ENCODE measurements at regions not wholly inside any gene's neighbourhood (a gene's known extent, or its start where the extent isn't known, plus 50 kb on each side); places are given as distances from the start of the nearest gene placed in this dataset.

DNA sequence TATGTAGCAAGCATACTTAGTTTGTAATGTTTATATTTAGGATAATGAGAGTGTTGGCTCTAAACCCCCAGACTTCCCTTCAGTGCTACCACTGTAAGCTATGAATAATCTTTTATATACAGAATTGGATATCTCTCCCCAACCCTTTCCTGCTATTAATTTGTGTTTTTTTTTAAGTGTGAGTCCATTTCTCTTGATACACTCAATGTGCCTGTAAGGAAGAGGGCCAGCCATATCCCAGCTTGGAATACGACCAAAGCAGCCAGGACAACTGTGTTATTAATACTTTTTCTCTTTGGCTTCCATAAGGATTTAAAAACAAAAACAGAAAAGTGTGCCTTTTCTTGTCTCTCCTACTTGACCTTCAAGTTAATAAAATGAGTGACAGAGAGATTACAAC lies 116.7 kb downstream of the SNAPC1 start:
- H3K4me3 ChIP-seq (ENCODE audit: low read depth, low read length): no peak overlapping the region
- DNase-seq (ENCODE audit: low read depth): no peak
- TF ChIP-seq, protein P1, sequence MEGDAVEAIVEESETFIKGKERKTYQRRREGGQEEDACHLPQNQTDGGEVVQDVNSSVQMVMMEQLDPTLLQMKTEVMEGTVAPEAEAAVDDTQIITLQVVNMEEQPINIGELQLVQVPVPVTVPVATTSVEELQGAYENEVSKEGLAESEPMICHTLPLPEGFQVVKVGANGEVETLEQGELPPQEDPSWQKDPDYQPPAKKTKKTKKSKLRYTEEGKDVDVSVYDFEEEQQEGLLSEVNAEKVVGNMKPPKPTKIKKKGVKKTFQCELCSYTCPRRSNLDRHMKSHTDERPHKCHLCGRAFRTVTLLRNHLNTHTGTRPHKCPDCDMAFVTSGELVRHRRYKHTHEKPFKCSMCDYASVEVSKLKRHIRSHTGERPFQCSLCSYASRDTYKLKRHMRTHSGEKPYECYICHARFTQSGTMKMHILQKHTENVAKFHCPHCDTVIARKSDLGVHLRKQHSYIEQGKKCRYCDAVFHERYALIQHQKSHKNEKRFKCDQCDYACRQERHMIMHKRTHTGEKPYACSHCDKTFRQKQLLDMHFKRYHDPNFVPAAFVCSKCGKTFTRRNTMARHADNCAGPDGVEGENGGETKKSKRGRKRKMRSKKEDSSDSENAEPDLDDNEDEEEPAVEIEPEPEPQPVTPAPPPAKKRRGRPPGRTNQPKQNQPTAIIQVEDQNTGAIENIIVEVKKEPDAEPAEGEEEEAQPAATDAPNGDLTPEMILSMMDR (IDR thresholded peaks at IDR 0.05; ENCODE audit: control insufficient read depth, extremely low read depth, insufficient read depth): no peak

DNA sequence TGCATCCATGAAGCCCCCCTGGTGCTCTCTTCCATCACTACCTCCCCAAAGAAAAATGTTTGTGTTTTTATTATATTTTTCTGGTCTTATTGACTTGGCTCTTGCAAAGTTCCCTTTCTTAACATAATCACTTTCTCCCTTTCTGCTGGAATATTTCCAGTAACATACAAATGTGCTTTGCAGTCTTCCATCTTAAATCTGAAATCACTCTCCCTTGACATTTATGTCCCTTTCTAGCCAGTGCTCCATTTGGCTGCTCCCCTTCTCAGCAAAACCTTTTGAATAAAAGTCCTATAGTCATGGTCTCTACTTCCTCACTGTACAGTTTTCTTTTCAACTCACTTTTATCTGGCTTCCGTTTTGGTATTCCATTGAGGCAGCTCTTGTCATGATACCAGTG lies 118.8 kb downstream of the SNAPC1 start:
- no peak for DNase-seq (ENCODE audit: low read depth)
- TF ChIP-seq, protein P1 (IDR thresholded peaks at IDR 0.05; ENCODE audit: control insufficient read depth, extremely low read depth, insufficient read depth): no peak
- H3K4me3 ChIP-seq (ENCODE audit: low read depth, low read length): no peak overlapping the region

DNA sequence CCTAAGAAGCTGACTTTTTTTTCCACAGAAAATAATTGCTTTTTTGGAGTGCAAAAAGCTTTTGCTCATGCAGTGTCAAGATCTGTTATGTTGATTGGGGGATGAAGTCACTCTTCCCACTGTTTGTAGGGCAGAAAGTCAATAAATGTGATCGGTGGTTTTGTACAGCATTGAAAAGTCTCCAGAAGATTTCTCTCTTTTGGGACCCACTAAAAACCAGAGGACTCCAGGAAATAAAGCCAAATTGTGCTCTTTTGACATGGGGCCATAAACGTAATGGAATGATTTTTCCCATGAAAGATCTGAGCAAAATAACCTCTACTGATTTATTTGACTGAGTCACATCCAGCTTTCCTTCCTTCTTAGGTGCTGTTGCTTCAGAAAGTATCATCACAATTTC lies 122.5 kb downstream of the SNAPC1 start:
- DNase-seq (ENCODE audit: low read depth): no peak
- TF ChIP-seq, protein P1 (IDR thresholded peaks at IDR 0.05; ENCODE audit: control insufficient read depth, extremely low read depth, insufficient read depth): no peak
- H3K4me3 ChIP-seq (ENCODE audit: low read depth, low read length): no peak overlapping the region

DNA sequence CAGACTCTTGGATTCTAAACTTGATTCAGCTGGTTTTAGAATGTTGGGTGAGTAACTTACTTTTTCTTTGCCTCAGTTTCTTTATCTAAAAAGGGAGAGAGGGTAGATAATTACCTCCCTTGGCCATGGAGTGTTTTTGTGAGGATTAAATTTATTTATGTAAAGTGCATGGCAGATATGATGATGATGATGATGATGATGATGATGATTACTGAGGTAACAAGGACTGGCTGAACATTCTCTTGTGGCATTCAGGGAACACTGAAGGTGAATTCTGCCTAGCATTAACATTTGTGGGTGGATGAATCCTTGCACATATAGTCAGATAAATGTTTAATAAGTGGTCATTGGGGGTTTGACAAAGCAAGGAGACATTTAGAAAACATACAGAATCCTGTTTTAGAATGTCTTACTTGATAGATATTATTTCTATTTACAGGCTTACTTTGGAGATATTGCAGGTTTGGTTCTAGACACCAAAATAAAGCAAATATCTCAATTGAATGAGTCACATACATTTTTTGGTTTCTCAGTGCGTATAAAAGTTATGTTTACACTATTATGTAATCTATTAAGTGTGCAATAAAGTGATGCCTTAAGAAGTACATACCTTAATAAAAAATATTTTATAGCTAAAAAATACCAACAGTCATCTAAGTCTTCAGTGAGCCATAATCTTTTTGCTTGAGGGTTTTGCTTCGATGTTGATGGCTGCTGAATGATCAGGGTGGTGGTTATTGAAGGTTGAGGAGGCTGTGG lies 123.2 kb downstream of the SNAPC1 start:
- no peak overlapping the region for H3K4me3 ChIP-seq (ENCODE audit: low read depth, low read length)
- no peak for DNase-seq (ENCODE audit: low read depth)
- TF ChIP-seq, protein P1 (IDR thresholded peaks at IDR 0.05; ENCODE audit: control insufficient read depth, extremely low read depth, insufficient read depth): no peak

DNA sequence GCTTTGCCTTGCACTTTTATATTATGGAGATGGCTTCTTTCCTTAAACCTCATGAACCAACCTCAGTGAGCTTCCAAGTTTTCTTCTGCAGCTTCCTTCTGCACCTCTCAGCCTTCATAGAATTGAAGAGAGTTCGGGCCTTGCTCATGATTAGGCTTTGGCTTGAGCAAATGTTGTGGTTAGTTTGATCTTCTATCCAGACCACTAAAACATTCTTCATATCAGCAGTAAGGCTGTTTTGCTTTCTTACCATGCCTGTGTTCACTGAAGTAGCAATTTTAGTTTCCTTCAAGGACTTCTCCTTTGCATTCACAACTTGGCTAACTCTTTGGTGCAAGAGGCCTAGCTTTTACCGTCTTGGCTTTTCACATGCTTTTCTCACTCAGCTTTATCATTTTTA lies 125.4 kb downstream of the SNAPC1 start:
- no peak overlapping the region for H3K4me3 ChIP-seq (ENCODE audit: low read depth, low read length)
- no peak for DNase-seq (ENCODE audit: low read depth)
- TF ChIP-seq, protein P1 (IDR thresholded peaks at IDR 0.05; ENCODE audit: control insufficient read depth, extremely low read depth, insufficient read depth): no peak

DNA sequence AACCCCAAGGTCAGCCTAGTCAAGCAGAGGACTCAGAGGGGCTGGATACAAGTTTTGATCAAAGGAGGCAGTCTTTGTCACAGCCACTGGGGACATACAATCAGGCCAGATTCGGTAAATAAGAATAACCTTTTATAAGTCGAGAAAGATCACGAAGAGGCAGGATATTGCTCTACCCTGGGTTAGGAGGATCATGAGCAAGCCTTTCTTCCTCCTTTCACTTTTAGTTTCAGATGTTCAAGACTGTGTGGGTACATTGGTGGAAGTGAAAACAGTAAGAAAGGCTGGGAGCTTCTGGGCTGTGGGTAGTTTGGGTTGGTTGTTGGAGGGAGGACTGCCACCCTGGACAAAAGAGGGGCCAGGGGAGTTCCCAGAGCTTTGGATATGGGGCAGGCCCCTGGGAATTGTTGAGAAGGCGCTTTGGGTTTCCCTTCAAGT lies 127.7 kb downstream of the SNAPC1 start:
- DNase-seq (ENCODE audit: low read depth): no peak
- H3K4me3 ChIP-seq (ENCODE audit: low read depth, low read length): no peak overlapping the region
- TF ChIP-seq, protein P1 (IDR thresholded peaks at IDR 0.05; ENCODE audit: control insufficient read depth, extremely low read depth, insufficient read depth): no peak

DNA sequence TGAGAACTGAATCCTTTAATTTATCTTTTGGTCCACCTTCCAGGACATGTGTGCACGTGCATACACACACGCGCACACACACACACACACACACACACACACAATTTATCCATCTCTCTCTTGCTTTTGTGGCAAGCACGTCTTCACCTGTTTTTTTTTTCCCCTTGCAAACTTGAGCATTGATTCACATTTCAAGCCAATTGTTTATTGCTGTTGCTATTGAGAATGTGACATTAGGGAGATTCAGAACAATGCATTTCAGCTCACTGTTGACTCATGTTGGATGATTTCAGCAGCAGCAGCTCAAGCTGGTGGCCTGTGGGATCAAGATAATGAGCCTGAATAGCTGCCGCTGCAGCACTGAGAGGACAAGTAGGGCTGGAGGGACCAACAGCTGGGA lies 128.9 kb downstream of the SNAPC1 start:
- TF ChIP-seq, protein P1 (IDR thresholded peaks at IDR 0.05; ENCODE audit: control insufficient read depth, extremely low read depth, insufficient read depth): no peak

More for the DNA sequence above, 128.9 kb downstream of the SNAPC1 start:
- H3K4me3 ChIP-seq (ENCODE audit: low read depth, low read length): no peak overlapping the region
- DNase-seq (ENCODE audit: low read depth): no peak

Data from LNCaP clone FGC (cell line).